ENCODE measurements at regions not wholly inside any gene's neighbourhood (a gene's known extent, or its start where the extent isn't known, plus 50 kb on each side); places are given as distances from the start of the nearest gene placed in this dataset.
"Not testable (repeated sequence)": the region's sequence is repeated elsewhere in the genome, so short reads cannot be mapped to it uniquely, and the experiment has no call there.

DNA sequence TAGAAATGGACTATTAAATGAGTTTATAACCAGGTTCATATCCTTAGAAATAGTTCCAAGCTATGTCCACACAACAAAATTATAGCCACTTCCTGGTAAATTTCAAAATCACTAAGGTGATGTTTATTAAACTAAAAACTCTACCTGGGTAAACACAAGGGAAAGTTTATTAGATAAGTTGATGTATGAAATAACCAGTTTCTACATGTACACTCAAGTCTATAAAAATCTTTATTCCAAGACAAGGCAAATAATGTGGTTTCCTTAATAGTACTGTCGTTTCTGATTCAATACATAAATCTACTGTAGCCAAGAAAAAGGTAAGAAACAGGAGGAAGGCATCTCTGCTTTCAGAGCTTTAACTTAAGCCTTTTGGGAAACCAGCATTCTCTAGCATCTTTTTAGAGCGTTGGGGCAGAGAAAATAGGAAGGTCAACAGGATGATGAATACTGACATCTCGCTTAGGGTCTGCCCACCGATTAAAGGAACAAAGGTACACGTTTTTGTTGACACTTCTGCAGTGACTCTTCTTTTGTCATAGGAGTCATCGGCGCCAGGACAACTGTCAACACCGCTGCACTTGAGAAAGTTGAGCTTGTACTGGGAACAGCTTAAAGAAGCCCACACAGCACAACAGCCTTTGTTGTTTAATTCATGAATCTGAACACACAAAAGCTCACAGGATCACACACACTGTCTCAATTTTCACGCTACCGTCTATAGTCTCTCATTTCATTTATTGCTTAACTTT lies 513.6 kb downstream of the SLCO4C1 start:
- Histone ChIP-seq H3K9ac (ENCODE audit: low read length) (peak overlapping the region; percentile 11; the same call in 1 of the 2 replicates), H3K4me2 (ENCODE audit: low read length) (peak overlapping the region; percentile 92), H3K27ac (ENCODE audit: low read length) (peak overlapping the region; percentile 49), H3F3A (ENCODE audit: low read length, unreplicated experiment) (no peaks in the 10 kb centered on the region), H3K9me3 (ENCODE audit: low read length) (no peaks in the 10 kb centered on the region), H2AFZ (ENCODE audit: low read length) (peak overlapping the region; percentile 85), H3K27me3 (ENCODE audit: low read length) (peaks cover 18% of the 10 kb centered on the region; the same call in 1 of the 2 replicates), H3K9me2 (replicated peaks; ENCODE audit: low read length) (no peaks in the 10 kb centered on the region), H3K4me3 (ENCODE audit: low read length) (peak overlapping the region; percentile 71), H4K20me1 (ENCODE audit: low read length) (no peaks in the 10 kb centered on the region), H3K4me1 (ENCODE audit: insufficient read depth, low read length) (peaks cover 10% of the 10 kb centered on the region), H3K79me2 (ENCODE audit: low read length) (no peaks in the 10 kb centered on the region), H3K36me3 (ENCODE audit: low read depth, low read length) (no peaks in the 10 kb centered on the region)
- DNase-seq, result peak; percentile 62
- POLR2A ChIA-PET (ENCODE audit: unreplicated experiment), result interaction anchor here (0.5 kb wide), 1 partner anchor 18 kb away, joined by 13 read pairs; no protein-coding TSS in a partner anchor
- CTCF ChIA-PET, result no interaction called here
- ATAC-seq, result peak; percentile 78
- BruUV-seq (replicated peaks), result no TSS peak
- intact Hi-C loops (cut with micrococcal nuclease), result loop anchor here (1.0 kb wide), 1 partner anchor 96 kb away; no protein-coding TSS in a partner anchor
- no peak for TF ChIP-seq EZH2phosphoT487 (IDR thresholded peaks at IDR 0.05; ENCODE audit: borderline replicate concordance, low read length)
- no peak for TF ChIP-seq EZH2 (IDR thresholded peaks at IDR 0.05; ENCODE audit: low read length, unreplicated experiment)
- TF ChIP-seq, protein P1, sequence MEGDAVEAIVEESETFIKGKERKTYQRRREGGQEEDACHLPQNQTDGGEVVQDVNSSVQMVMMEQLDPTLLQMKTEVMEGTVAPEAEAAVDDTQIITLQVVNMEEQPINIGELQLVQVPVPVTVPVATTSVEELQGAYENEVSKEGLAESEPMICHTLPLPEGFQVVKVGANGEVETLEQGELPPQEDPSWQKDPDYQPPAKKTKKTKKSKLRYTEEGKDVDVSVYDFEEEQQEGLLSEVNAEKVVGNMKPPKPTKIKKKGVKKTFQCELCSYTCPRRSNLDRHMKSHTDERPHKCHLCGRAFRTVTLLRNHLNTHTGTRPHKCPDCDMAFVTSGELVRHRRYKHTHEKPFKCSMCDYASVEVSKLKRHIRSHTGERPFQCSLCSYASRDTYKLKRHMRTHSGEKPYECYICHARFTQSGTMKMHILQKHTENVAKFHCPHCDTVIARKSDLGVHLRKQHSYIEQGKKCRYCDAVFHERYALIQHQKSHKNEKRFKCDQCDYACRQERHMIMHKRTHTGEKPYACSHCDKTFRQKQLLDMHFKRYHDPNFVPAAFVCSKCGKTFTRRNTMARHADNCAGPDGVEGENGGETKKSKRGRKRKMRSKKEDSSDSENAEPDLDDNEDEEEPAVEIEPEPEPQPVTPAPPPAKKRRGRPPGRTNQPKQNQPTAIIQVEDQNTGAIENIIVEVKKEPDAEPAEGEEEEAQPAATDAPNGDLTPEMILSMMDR (conservative IDR thresholded peaks at IDR 0.05; ENCODE audit: low read depth, low read length), result no peak

DNA sequence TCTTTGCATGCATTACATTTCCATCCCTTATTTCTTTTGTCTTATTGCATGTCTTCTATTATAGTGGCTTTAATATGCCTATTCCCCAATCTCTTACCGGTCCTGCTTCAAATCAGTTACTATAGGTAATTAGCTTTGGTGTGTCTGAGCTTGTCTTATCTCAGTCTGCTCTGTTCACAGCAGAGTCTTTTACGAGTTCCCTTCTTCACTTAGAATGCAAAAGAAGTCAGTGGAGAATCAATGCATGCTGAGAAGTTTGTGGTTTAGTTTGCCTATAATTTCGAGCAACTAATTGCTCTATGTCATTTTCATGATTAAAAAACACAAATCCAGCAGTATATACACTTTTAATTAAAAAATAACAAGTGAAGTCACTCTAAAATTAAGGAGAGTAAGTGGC lies 545.0 kb downstream of the SLCO4C1 start:
- ChIA-PET CTCF (no interaction called here), POLR2A (ENCODE audit: unreplicated experiment) (no interaction called here)
- TF ChIP-seq, protein P1 (conservative IDR thresholded peaks at IDR 0.05; ENCODE audit: low read depth, low read length), result no peak
- no peak for TF ChIP-seq EZH2 (IDR thresholded peaks at IDR 0.05; ENCODE audit: low read length, unreplicated experiment)
- no peak for TF ChIP-seq EZH2phosphoT487 (IDR thresholded peaks at IDR 0.05; ENCODE audit: borderline replicate concordance, low read length)
- Histone ChIP-seq H3K4me2 (ENCODE audit: low read length) (no peak overlapping the region), H3K79me2 (ENCODE audit: low read length) (no peaks in the 10 kb centered on the region), H3K4me3 (ENCODE audit: low read length) (no peak overlapping the region), H3K9me3 (ENCODE audit: low read length) (no peaks in the 10 kb centered on the region), H3F3A (ENCODE audit: low read length, unreplicated experiment) (no peaks in the 10 kb centered on the region), H3K9me2 (replicated peaks; ENCODE audit: low read length) (no peaks in the 10 kb centered on the region), H3K9ac (ENCODE audit: low read length) (no peak overlapping the region), H2AFZ (ENCODE audit: low read length) (no peak overlapping the region), H3K27me3 (ENCODE audit: low read length) (no peaks in the 10 kb centered on the region), H3K27ac (ENCODE audit: low read length) (no peak overlapping the region), H4K20me1 (ENCODE audit: low read length) (no peaks in the 10 kb centered on the region), H3K36me3 (ENCODE audit: low read depth, low read length) (no peaks in the 10 kb centered on the region), H3K4me1 (ENCODE audit: insufficient read depth, low read length) (no peaks in the 10 kb centered on the region)
- ATAC-seq (no peak), DNase-seq (no peak)
- intact Hi-C loops (cut with micrococcal nuclease), result no loop called here
- BruUV-seq (replicated peaks), result no TSS peak

DNA sequence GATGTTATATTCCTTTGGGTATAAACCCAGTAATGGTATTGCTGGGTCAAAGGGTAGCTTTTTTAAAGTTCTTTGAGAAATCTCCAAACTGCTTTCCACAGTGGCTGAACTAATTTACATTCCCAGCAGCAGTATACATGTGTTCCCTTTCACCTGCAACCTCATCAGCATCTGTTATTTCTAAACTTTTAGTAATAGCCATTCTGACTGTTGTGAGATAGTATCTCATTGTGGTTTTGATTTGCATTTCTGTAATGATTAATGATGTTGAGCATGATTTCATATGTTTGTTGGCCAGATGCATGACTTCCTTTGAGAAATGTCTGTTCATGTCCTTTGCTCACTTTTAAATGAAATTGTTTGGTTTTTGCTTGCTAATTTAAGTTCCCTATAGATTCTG lies 553.1 kb downstream of the SLCO4C1 start:
- H3K4me3 ChIP-seq (ENCODE audit: low read length); H3K4me2 ChIP-seq (ENCODE audit: low read length); POLR2A ChIA-PET (ENCODE audit: unreplicated experiment); ATAC-seq; H3K9me2 ChIP-seq (replicated peaks; ENCODE audit: low read length); H3K27me3 ChIP-seq (ENCODE audit: low read length); DNase-seq; H3K79me2 ChIP-seq (ENCODE audit: low read length); CTCF ChIA-PET; BruUV-seq (replicated peaks); H3F3A ChIP-seq (ENCODE audit: low read length, unreplicated experiment); H3K4me1 ChIP-seq (ENCODE audit: insufficient read depth, low read length); H3K27ac ChIP-seq (ENCODE audit: low read length); H2AFZ ChIP-seq (ENCODE audit: low read length); intact Hi-C loops (cut with micrococcal nuclease); H4K20me1 ChIP-seq (ENCODE audit: low read length); H3K9ac ChIP-seq (ENCODE audit: low read length); H3K36me3 ChIP-seq (ENCODE audit: low read depth, low read length); H3K9me3 ChIP-seq (ENCODE audit: low read length): not testable (repeated sequence)

Data from PC-3 (cell line).